GM06990 (cell line): ENCODE measurements at regions not wholly inside any gene's neighbourhood (a gene's known extent, or its start where the extent isn't known, plus 50 kb on each side); places are given as distances from the start of the nearest gene placed in this dataset.

ENCODE experiments used
- DNase-seq: peaks from one replicate; pipeline ENCODE4 v3.0.0-alpha.2; 2011; ENCODE audit not compliant: insufficient read length; ENCODE audit errors: extremely low read depth
- H3K27me3 ChIP-seq: replicated peaks from 2 replicates; pipeline ENCODE4 v1.6.0; 2011; ENCODE audit warnings: low read length; ENCODE audit not compliant: control insufficient read depth, insufficient read depth
- H3K36me3 ChIP-seq: 2 replicates; pipeline ENCODE4 v1.5.1; 2011; ENCODE audit warnings: low read length; ENCODE audit not compliant: control insufficient read depth, insufficient read depth
- H3K4me3 ChIP-seq: replicated peaks from 2 replicates; pipeline ENCODE4 v1.5.1; 2011; ENCODE audit warnings: low read depth, mild to moderate bottlenecking, control low read depth, low read length
- CTCF ChIP-seq: IDR thresholded peaks from 2 replicates; pipeline ENCODE4 v1.5.1; 2011; ENCODE audit warnings: low read length, control low read depth, mild to moderate bottlenecking, inconsistent platforms; ENCODE audit not compliant: insufficient read depth, poor library complexity, severe bottlenecking

- no peaks in the 10 kb centered on the region for H3K27me3 ChIP-seq
- no peak for DNase-seq
- TF ChIP-seq CTCF: no peak
- no peaks in the 10 kb centered on the region for H3K36me3 ChIP-seq
- H3K4me3 ChIP-seq: no peak overlapping the region
Observed at GRCh38 chr18:78688249-78688648, 291.4 kb upstream of the SALL3 start.

- Histone ChIP-seq H3K4me3 (no peak overlapping the region), H3K27me3 (no peaks in the 10 kb centered on the region), H3K36me3 (no peaks in the 10 kb centered on the region)
- no peak for DNase-seq
- TF ChIP-seq CTCF: no peak
Observed at GRCh38 chr18:78688916-78689315, 290.7 kb upstream of the SALL3 start.

- TF ChIP-seq CTCF: no peak
- no peak for DNase-seq
Observed at GRCh38 chr18:78689606-78690005, 290.0 kb upstream of the SALL3 start.

GRCh38 chr18:78692105-78692504, 287.5 kb upstream of the SALL3 start:
- TF ChIP-seq CTCF: no peak
- Histone ChIP-seq H3K27me3 (no peaks in the 10 kb centered on the region), H3K36me3 (no peaks in the 10 kb centered on the region), H3K4me3 (no peak overlapping the region)
- DNase-seq: no peak

More at GRCh38 chr18:78689606-78690005, 290.0 kb upstream of the SALL3 start:
- H3K36me3 ChIP-seq: no peaks in the 10 kb centered on the region
- H3K27me3 ChIP-seq: no peaks in the 10 kb centered on the region
- H3K4me3 ChIP-seq: no peak overlapping the region

- Histone ChIP-seq H3K4me3 (no peak overlapping the region), H3K36me3 (no peaks in the 10 kb centered on the region), H3K27me3 (no peaks in the 10 kb centered on the region)
- TF ChIP-seq CTCF: no peak
- DNase-seq: no peak
Observed at GRCh38 chr18:78693429-78693828, 286.2 kb upstream of the SALL3 start.
